ENCODE measurements at regions not wholly inside any gene's neighbourhood (a gene's known extent, or its start where the extent isn't known, plus 50 kb on each side); places are given as distances from the start of the nearest gene placed in this dataset.
"Not testable (repeated sequence)": the region's sequence is repeated elsewhere in the genome, so short reads cannot be mapped to it uniquely, and the experiment has no call there.

DNA sequence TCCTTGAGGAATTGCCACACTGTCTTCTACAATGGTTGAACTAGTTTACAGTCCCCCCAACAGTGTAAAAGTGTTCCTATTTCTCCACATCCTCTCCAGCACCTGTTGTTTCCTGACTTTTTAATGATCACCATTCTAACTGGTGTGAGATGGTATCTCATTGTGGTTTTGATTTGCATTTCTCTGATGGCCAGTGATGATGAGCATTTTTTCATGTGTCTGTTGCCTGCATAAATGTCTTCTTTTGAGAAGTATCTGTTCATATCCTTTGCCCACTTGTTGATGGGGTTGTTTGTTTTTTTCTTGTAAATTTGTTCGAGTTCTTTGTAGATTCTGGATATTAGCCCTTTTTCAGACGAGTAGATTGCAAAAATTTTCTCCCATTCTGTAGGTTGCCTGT is 80.5 kb upstream of the TINAGL1 start:
- H4K20me1 ChIP-seq (ENCODE audit: insufficient read depth); H3K9me3 ChIP-seq (ENCODE audit: low read depth); H3K9ac ChIP-seq; H3K4me3 ChIP-seq; in situ Hi-C loops (cut with MboI); DNase-seq; H2AFZ ChIP-seq; H3K4me2 ChIP-seq (ENCODE audit: unreplicated experiment); H3K27ac ChIP-seq; H3K79me2 ChIP-seq (ENCODE audit: insufficient read depth); H3K4me1 ChIP-seq (ENCODE audit: insufficient read depth); H3K9me2 ChIP-seq (ENCODE audit: insufficient read depth); H3F3A ChIP-seq (ENCODE audit: insufficient read depth); H3K36me3 ChIP-seq (ENCODE audit: low read depth): not testable (repeated sequence)
- H3K27me3 ChIP-seq (replicated peaks; ENCODE audit: insufficient read depth), result peaks cover 46% of the 10 kb centered on the region
- 63 to 76% methylated on average over 2 of the region's 2 CpGs for WGBS, 2 experiments (ENCODE audit: low coverage in 1 of 2, low lambda C conversion rate in 2 of 2, missing lambda C conversion rate in 2 of 2)

DNA sequence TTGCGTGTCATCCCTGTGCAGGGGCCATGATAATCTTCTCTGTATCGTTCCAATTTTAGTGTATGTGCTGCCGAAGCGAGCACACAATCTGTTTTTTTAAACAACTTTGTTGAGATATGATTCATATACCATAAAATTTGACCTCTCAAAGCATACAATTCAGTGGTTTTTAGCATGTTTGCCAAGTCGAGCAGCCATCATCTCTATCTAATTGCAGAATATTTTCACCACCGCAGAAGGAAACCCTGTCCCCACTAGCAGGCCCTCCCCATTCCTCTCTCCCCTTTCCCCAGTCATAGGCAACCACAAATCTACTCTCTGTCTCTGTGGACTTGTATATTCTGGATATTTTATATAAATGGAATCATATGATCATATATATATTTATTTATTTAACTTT is 78.7 kb upstream of the TINAGL1 start:
- TF ChIP-seq EZH2 (IDR thresholded peaks at IDR 0.05; ENCODE audit: insufficient read depth, poor library complexity, severe bottlenecking) (no peak), EZH2phosphoT487 (IDR thresholded peaks at IDR 0.05; ENCODE audit: insufficient read depth, low read depth) (no peak)
- Histone ChIP-seq H3K4me3 (no peak overlapping the region), H3K27me3 (replicated peaks; ENCODE audit: insufficient read depth) (peaks cover 46% of the 10 kb centered on the region), H3K9me3 (ENCODE audit: low read depth) (no peaks in the 10 kb centered on the region), H4K20me1 (ENCODE audit: insufficient read depth) (no peaks in the 10 kb centered on the region), H2AFZ (no peak overlapping the region), H3K4me1 (ENCODE audit: insufficient read depth) (no peaks in the 10 kb centered on the region), H3F3A (ENCODE audit: insufficient read depth) (no peaks in the 10 kb centered on the region), H3K9me2 (ENCODE audit: insufficient read depth) (no peaks in the 10 kb centered on the region), H3K9ac (no peak overlapping the region), H3K27ac (no peak overlapping the region), H3K4me2 (ENCODE audit: unreplicated experiment) (no peak overlapping the region), H3K79me2 (ENCODE audit: insufficient read depth) (no peaks in the 10 kb centered on the region), H3K36me3 (ENCODE audit: low read depth) (no peaks in the 10 kb centered on the region)
- WGBS, 2 experiments (ENCODE audit: low coverage in 1 of 2, low lambda C conversion rate in 2 of 2, missing lambda C conversion rate in 2 of 2), result 77 to 81% methylated on average over 6 of the region's 6 CpGs
- no peak for DNase-seq
- in situ Hi-C loops (cut with MboI), result no loop called here

DNA sequence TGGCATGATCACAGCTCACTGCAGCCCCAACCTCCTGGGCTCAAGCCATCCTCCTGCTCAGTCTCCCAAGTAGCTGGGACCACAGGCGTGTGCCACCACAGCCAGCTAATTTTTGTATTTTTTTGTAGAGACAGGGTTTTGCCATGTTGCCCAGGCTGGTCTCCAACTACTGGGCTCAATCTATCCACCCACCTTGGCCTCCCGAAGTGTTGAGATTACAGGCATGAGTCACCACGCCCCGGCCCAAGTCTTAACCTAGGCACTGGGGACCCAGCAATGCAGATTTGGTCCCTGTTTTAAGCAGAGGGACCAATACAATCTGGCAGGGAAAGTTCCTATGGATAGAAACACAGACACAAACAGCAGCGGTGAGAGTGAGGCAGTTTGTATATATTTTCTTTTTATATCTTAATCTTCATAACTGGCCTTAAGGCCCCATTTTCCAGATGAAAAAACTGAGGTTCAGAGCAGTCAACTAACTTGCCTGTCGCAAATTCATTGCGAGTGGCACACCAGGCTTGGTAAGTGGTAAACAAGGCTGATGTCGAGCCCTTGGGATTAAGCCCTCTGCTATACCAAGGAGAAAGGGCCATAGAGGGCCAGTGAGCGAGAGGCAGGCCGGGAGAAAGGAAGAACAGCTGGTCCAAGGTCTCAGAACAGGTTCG is 77.8 kb upstream of the TINAGL1 start:
- Histone ChIP-seq H2AFZ (no peak overlapping the region), H3K4me2 (ENCODE audit: unreplicated experiment) (no peak overlapping the region), H3K9me2 (ENCODE audit: insufficient read depth) (no peaks in the 10 kb centered on the region), H3K9ac (no peak overlapping the region), H3K27me3 (replicated peaks; ENCODE audit: insufficient read depth) (peaks cover 46% of the 10 kb centered on the region), H3K27ac (no peak overlapping the region), H3K9me3 (ENCODE audit: low read depth) (no peaks in the 10 kb centered on the region), H3F3A (ENCODE audit: insufficient read depth) (no peaks in the 10 kb centered on the region), H3K4me1 (ENCODE audit: insufficient read depth) (no peaks in the 10 kb centered on the region), H4K20me1 (ENCODE audit: insufficient read depth) (no peaks in the 10 kb centered on the region), H3K79me2 (ENCODE audit: insufficient read depth) (no peaks in the 10 kb centered on the region), H3K36me3 (ENCODE audit: low read depth) (no peaks in the 10 kb centered on the region), H3K4me3 (no peak overlapping the region)
- no peak for DNase-seq
- TF ChIP-seq EZH2 (IDR thresholded peaks at IDR 0.05; ENCODE audit: insufficient read depth, poor library complexity, severe bottlenecking), result no peak
- no peak for TF ChIP-seq EZH2phosphoT487 (IDR thresholded peaks at IDR 0.05; ENCODE audit: insufficient read depth, low read depth)
- 70 to 75% methylated on average over 11 of the region's 11 CpGs for WGBS, 2 experiments (ENCODE audit: low coverage in 1 of 2, low lambda C conversion rate in 2 of 2, missing lambda C conversion rate in 2 of 2)
- in situ Hi-C loops (cut with MboI), result no loop called here

DNA sequence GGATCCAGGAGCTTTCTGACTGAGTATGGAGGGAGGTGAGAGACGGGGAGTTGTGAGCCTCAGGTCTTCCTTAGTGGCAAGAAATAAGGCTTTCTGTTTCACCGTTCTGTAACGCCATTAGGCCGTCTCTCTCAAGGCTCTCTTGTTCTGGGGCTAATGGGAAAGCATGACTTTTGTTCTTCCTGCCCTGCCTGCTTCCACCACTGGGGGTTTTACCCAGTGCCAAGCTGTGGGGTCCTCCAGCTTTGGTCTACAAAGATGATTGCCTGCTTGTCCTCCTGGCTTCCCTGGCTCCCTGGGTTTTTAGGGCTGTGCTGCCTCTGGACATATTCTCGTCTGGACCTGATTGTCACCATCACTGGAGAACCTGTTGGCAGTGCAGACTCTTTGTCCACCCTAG is 74.8 kb upstream of the TINAGL1 start:
- Histone ChIP-seq H3K79me2 (ENCODE audit: insufficient read depth) (no peaks in the 10 kb centered on the region), H3K4me3 (no peak overlapping the region), H3K4me2 (ENCODE audit: unreplicated experiment) (no peak overlapping the region), H3K4me1 (ENCODE audit: insufficient read depth) (peaks cover 9% of the 10 kb centered on the region), H2AFZ (no peak overlapping the region), H3K9me3 (ENCODE audit: low read depth) (no peaks in the 10 kb centered on the region), H3K27ac (no peak overlapping the region), H3K36me3 (ENCODE audit: low read depth) (no peaks in the 10 kb centered on the region), H3F3A (ENCODE audit: insufficient read depth) (no peaks in the 10 kb centered on the region), H4K20me1 (ENCODE audit: insufficient read depth) (no peaks in the 10 kb centered on the region), H3K27me3 (replicated peaks; ENCODE audit: insufficient read depth) (peaks cover 43% of the 10 kb centered on the region), H3K9ac (no peak overlapping the region), H3K9me2 (ENCODE audit: insufficient read depth) (no peaks in the 10 kb centered on the region)
- in situ Hi-C loops (cut with MboI), result no loop called here
- no peak for DNase-seq
- 50 to 55% methylated on average over 5 of the region's 5 CpGs for WGBS, 2 experiments (ENCODE audit: low coverage in 1 of 2, low lambda C conversion rate in 2 of 2, missing lambda C conversion rate in 2 of 2)
- TF ChIP-seq EZH2phosphoT487 (IDR thresholded peaks at IDR 0.05; ENCODE audit: insufficient read depth, low read depth) (no peak), EZH2 (IDR thresholded peaks at IDR 0.05; ENCODE audit: insufficient read depth, poor library complexity, severe bottlenecking) (no peak)

DNA sequence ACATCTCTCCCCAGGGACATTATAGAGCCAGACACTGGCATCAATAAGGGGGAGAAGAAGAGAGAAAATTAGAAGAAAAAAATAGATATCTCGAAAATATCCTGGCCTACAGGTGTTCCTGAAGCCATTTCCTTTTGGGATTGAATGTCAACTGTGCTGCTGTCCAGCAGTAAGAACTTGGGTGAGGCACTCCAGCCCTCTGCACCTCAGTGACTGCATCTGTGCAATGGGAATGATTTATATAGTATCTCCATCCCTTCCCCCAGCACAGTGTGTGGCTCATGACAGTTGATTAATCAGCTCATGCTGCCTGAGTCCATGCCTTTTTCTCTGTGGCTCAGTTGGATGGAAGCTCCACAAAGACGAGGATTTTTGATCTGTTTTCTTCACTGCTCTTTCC is 74.1 kb upstream of the TINAGL1 start:
- no peak overlapping the region for H3K4me3 ChIP-seq
- no peaks in the 10 kb centered on the region for H3K9me2 ChIP-seq (ENCODE audit: insufficient read depth)
- H3F3A ChIP-seq (ENCODE audit: insufficient read depth), result no peaks in the 10 kb centered on the region
- no peak overlapping the region for H2AFZ ChIP-seq
- peaks cover 9% of the 10 kb centered on the region for H3K4me1 ChIP-seq (ENCODE audit: insufficient read depth)
- DNase-seq, result no peak
- no peaks in the 10 kb centered on the region for H4K20me1 ChIP-seq (ENCODE audit: insufficient read depth)
- in situ Hi-C loops (cut with MboI), result no loop called here
- no peak overlapping the region for H3K9ac ChIP-seq
- H3K79me2 ChIP-seq (ENCODE audit: insufficient read depth), result no peaks in the 10 kb centered on the region
- TF ChIP-seq EZH2phosphoT487 (IDR thresholded peaks at IDR 0.05; ENCODE audit: insufficient read depth, low read depth) (no peak), EZH2 (IDR thresholded peaks at IDR 0.05; ENCODE audit: insufficient read depth, poor library complexity, severe bottlenecking) (no peak)
- no peak overlapping the region for H3K4me2 ChIP-seq (ENCODE audit: unreplicated experiment)
- H3K9me3 ChIP-seq (ENCODE audit: low read depth), result no peaks in the 10 kb centered on the region
- no peaks in the 10 kb centered on the region for H3K36me3 ChIP-seq (ENCODE audit: low read depth)
- 82 to 93% methylated on average over 2 of the region's 2 CpGs for WGBS, 2 experiments (ENCODE audit: low coverage in 1 of 2, low lambda C conversion rate in 2 of 2, missing lambda C conversion rate in 2 of 2)
- H3K27ac ChIP-seq, result no peak overlapping the region
- peaks cover 50% of the 10 kb centered on the region for H3K27me3 ChIP-seq (replicated peaks; ENCODE audit: insufficient read depth)
